Osteocyte (in vitro differentiated cells): ENCODE measurements at regions not wholly inside any gene's neighbourhood (a gene's known extent, or its start where the extent isn't known, plus 50 kb on each side); places are given as distances from the start of the nearest gene placed in this dataset.
"Not testable (repeated sequence)": the region's sequence is repeated elsewhere in the genome, so short reads cannot be mapped to it uniquely, and the experiment has no call there.

Experiments
- DNase-seq: peaks from one replicate; pipeline ENCODE4 v3.0.0; 2021; ENCODE audit warnings: mixed read lengths; ENCODE audit not compliant: unreplicated experiment; ENCODE audit errors: extremely low spot score
- H3K27ac Mint-ChIP-seq: one replicate; pipeline ENCODE4 v1.8.0; 2021; ENCODE audit warnings: mild to moderate bottlenecking, mixed read lengths; ENCODE audit not compliant: unreplicated experiment
- H3K27me3 Mint-ChIP-seq: one replicate; pipeline ENCODE4 v1.8.0; 2021; ENCODE audit warnings: mixed read lengths; ENCODE audit not compliant: unreplicated experiment
- H3K36me3 Mint-ChIP-seq: one replicate; pipeline ENCODE4 v1.8.0; 2021; ENCODE audit warnings: mixed read lengths; ENCODE audit not compliant: unreplicated experiment
- H3K4me1 Mint-ChIP-seq: one replicate; pipeline ENCODE4 v1.8.0; 2021; ENCODE audit warnings: mixed read lengths; ENCODE audit not compliant: unreplicated experiment
- H3K4me3 Mint-ChIP-seq: one replicate; pipeline ENCODE4 v1.8.0; 2021; ENCODE audit warnings: mild to moderate bottlenecking, moderate library complexity, mixed read lengths; ENCODE audit not compliant: unreplicated experiment
- H3K9me3 Mint-ChIP-seq: one replicate; pipeline ENCODE4 v1.8.0; 2021; ENCODE audit warnings: mixed read lengths; ENCODE audit not compliant: unreplicated experiment
- TF ChIP-seq, protein P1 (sequence below): fragments of 200-600 bp; sonication (generic); IDR thresholded peaks from 2 replicates; pipeline ENCODE4 v1.5.0; 2021; ENCODE audit warnings: antibody characterized with exemption, mild to moderate bottlenecking, moderate library complexity

DNA sequence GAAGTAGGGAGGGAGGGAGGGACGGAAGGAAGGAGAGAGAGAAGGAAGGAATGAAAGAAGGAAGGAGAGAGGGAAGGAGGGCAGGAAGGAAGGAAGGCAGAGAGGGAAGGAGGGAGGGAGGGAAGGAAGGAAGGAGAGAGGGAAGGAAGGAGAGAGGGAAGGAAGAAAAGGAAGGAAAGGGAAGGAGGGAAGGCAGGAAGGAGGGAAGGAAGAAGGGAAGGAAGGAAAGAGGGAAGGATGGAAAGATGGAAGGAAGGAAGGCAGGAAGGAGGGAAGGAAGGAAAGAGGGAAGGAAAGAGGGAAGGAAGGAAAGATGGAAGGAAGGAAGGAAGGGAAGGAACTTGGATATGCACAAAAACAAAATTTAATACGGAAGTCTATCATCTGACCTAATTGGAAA, 844.5 kb upstream of the DEFB115 start:
- H3K27ac Mint-ChIP-seq = no peak overlapping the region
- no peak overlapping the region for H3K4me3 Mint-ChIP-seq

DNA sequence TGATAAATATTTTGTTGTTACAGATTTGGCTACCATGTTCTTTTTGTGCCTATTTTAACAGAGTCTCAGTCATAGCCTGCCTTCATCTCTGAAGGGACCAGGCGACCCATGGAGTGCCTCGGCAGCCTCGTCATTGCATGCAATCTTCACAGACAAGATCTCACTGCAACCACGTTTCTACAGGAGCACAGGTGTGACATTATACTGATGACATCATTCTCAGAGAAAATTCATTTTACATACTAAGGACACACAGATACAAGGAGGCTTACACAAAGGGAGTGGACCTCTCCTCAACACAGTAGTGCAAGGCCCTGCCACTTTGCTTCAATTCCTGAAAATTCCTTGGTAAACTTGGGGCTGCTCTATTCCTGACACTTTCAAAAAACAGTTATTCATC, 840.1 kb upstream of the DEFB115 start:
- not testable (repeated sequence) for H3K4me1 Mint-ChIP-seq, H3K27ac Mint-ChIP-seq, H3K36me3 Mint-ChIP-seq, H3K27me3 Mint-ChIP-seq, DNase-seq, H3K4me3 Mint-ChIP-seq
- H3K9me3 Mint-ChIP-seq = peaks cover 41% of the 10 kb centered on the region

More for the DNA sequence above, 844.5 kb upstream of the DEFB115 start:
- Mint-ChIP-seq H3K27me3 (no peaks in the 10 kb centered on the region), H3K36me3 (no peaks in the 10 kb centered on the region), H3K4me1 (no peaks in the 10 kb centered on the region), H3K9me3 (peaks cover 63% of the 10 kb centered on the region)
- TF ChIP-seq, protein P1, sequence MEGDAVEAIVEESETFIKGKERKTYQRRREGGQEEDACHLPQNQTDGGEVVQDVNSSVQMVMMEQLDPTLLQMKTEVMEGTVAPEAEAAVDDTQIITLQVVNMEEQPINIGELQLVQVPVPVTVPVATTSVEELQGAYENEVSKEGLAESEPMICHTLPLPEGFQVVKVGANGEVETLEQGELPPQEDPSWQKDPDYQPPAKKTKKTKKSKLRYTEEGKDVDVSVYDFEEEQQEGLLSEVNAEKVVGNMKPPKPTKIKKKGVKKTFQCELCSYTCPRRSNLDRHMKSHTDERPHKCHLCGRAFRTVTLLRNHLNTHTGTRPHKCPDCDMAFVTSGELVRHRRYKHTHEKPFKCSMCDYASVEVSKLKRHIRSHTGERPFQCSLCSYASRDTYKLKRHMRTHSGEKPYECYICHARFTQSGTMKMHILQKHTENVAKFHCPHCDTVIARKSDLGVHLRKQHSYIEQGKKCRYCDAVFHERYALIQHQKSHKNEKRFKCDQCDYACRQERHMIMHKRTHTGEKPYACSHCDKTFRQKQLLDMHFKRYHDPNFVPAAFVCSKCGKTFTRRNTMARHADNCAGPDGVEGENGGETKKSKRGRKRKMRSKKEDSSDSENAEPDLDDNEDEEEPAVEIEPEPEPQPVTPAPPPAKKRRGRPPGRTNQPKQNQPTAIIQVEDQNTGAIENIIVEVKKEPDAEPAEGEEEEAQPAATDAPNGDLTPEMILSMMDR = no peak
- DNase-seq = no peak

DNA sequence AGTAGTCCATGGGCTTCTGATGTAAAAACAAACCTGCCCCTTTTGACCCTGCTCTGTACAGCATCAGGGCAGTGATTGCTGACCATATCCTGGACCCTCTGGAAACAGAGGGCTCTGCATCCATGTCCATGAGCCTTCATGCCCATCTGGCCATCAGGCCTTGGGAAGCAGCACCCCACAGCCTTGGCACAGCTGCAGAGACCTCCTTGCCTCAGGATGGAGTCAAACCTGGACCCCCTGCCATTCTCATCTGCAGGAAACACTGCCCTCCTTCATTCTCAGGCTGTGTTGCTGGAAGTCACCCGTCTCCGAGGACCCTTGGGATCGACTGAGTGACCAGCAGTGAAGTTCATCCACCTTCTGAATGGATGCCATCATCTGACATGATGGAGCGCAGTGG, 839.1 kb upstream of the DEFB115 start:
- H3K4me1 Mint-ChIP-seq, H3K36me3 Mint-ChIP-seq, H3K4me3 Mint-ChIP-seq, DNase-seq, H3K27me3 Mint-ChIP-seq, H3K27ac Mint-ChIP-seq: not testable (repeated sequence)
- H3K9me3 Mint-ChIP-seq = peaks cover 43% of the 10 kb centered on the region

DNA sequence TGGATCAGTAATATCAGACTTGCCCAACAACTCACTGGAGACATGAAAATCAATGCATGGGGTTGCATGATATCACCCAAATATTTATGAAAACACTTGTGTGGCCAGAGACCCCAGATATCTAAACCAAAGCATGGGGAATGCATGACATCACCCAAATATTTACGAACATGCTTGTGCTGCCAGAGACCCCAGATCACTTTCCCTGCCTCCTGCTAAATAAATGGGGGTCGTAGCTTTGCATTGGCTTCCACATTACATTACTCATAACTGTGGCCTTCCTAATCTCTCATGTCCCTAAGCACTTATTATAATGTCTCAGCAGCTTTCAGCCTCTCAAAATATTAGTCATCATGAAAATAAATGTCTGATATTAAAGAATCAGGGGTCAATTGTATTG, 838.0 kb upstream of the DEFB115 start:
- H3K27ac Mint-ChIP-seq = no peak overlapping the region
- H3K36me3 Mint-ChIP-seq = no peaks in the 10 kb centered on the region
- no peaks in the 10 kb centered on the region for H3K27me3 Mint-ChIP-seq
- TF ChIP-seq, protein P1 = no peak
- H3K4me1 Mint-ChIP-seq = no peaks in the 10 kb centered on the region
- DNase-seq = no peak
- peaks cover 49% of the 10 kb centered on the region for H3K9me3 Mint-ChIP-seq
- H3K4me3 Mint-ChIP-seq = no peak overlapping the region

DNA sequence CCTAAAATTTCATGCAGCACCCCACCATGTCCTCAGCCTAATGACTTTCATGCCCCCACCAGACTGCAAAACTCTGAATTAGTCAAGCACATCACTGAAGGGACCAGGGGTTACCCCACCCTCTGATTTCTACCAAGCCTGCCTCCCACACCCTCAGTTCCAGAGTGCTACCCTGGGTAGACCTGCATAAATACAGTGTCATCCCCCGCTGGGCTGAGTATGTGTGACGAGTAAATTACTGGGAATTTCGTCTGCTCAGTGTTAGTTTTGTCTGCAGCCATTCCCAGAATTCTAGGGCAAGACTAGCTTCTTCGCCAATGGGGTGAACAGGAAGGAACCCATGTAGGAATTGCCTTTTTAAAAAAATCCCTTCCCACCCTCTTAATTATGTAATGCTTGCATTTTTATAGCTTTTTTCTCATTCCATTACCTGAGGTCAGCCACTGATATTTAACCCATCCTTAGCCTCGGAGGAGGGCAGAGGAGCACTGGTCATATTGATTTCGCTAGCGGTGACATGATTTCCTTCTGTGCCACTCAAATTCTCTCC, 837.5 kb upstream of the DEFB115 start:
- not testable (repeated sequence) for H3K4me1 Mint-ChIP-seq, H3K27me3 Mint-ChIP-seq, DNase-seq, H3K4me3 Mint-ChIP-seq, H3K36me3 Mint-ChIP-seq, H3K27ac Mint-ChIP-seq
- peaks cover 47% of the 10 kb centered on the region for H3K9me3 Mint-ChIP-seq
